ENCODE measurements at regions not wholly inside any gene's neighbourhood (a gene's known extent, or its start where the extent isn't known, plus 50 kb on each side); places are given as distances from the start of the nearest gene placed in this dataset.

- DNase-seq (ENCODE audit: low spot score): no peak
- Histone ChIP-seq H3K36me3 (ENCODE audit: insufficient read depth) (no peaks in the 10 kb centered on the region), H3K4me3 (no peak overlapping the region), H3K4me1 (ENCODE audit: insufficient read depth) (no peaks in the 10 kb centered on the region), H2AFZ (no peak overlapping the region), H3K4me2 (no peak overlapping the region), H3F3A (replicated peaks; ENCODE audit: low read depth) (no peaks in the 10 kb centered on the region), H3K27ac (ENCODE audit: low read depth) (no peak overlapping the region), H3K27me3 (ENCODE audit: insufficient read depth) (no peaks in the 10 kb centered on the region), H3K79me2 (replicated peaks; ENCODE audit: insufficient read depth) (no peaks in the 10 kb centered on the region), H4K20me1 (replicated peaks; ENCODE audit: insufficient read depth) (no peaks in the 10 kb centered on the region), H3K9me2 (ENCODE audit: insufficient read depth) (no peaks in the 10 kb centered on the region)
- Mint-ChIP-seq H3K4me3 (no peak overlapping the region), H3K36me3 (ENCODE audit: low read depth) (no peaks in the 10 kb centered on the region; the same call in 2 of the 3 replicates), H3K27ac (no peak overlapping the region), H3K27me3 (ENCODE audit: insufficient read depth, low read depth, poor library complexity) (peaks cover 1% of the 10 kb centered on the region), H3K9me3 (peaks cover 2% of the 10 kb centered on the region; the same call in 1 of the 3 replicates), H3K4me1 (no peaks in the 10 kb centered on the region)
- no peak for ATAC-seq
- no peak for TF ChIP-seq JUNB (IDR thresholded peaks at IDR 0.05; ENCODE audit: unreplicated experiment)
- no peak for TF ChIP-seq STAT1 (IDR thresholded peaks at IDR 0.05; ENCODE audit: unreplicated experiment)
- TF ChIP-seq CREB1 (CRISPR knock-in tag; IDR thresholded peaks at IDR 0.05; ENCODE audit: low read depth): no peak
- no peak for TF ChIP-seq EZH2phosphoT487 (IDR thresholded peaks at IDR 0.05; ENCODE audit: unreplicated experiment)
- TF ChIP-seq ZNF462 (CRISPR knock-in tag; IDR thresholded peaks at IDR 0.05): no peak
- no peak for TF ChIP-seq EZH2 (IDR thresholded peaks at IDR 0.05; ENCODE audit: low read depth, unreplicated experiment)
- TF ChIP-seq NANOG (IDR thresholded peaks at IDR 0.05; ENCODE audit: borderline replicate concordance): no peak
- no peak for TF ChIP-seq ZNF331 (CRISPR knock-in tag; IDR thresholded peaks at IDR 0.05; ENCODE audit: low read depth)
- TF ChIP-seq POLR2AphosphoS5 (IDR thresholded peaks at IDR 0.05; ENCODE audit: low read depth): no peak
- TF ChIP-seq ZNF114 (CRISPR knock-in tag; IDR thresholded peaks at IDR 0.05): no peak
- TF ChIP-seq REST (IDR thresholded peaks at IDR 0.05; ENCODE audit: unreplicated experiment): no peak
- TF ChIP-seq ETS1 (IDR thresholded peaks at IDR 0.05): no peak
- no peak for TF ChIP-seq CTCF (conservative IDR thresholded peaks at IDR 0.05; ENCODE audit: low read depth in 2 of 2)
Observed at GRCh38 chrX:3256868-3257267, 89.6 kb downstream of the MXRA5 start.
